ENCODE measurements at regions not wholly inside any gene's neighbourhood (a gene's known extent, or its start where the extent isn't known, plus 50 kb on each side); places are given as distances from the start of the nearest gene placed in this dataset.

DNA sequence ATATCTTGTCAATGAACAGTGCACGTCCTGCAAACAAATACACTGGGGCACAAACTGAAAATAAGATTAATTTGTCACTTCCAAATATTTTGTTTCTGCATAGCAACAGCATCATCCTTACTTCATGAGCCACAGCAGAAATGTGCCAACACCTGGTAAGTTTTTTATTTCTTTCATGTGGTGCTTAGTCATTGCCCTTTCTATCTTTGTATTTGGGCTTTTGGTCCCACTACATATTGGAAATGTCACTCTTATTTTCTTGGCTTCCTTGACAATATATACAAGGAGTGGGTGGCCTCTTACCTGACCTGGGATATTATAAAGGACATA is 208.0 kb downstream of the RBM43 start:
- Histone ChIP-seq H3K36me3 (ENCODE audit: control insufficient read depth in 2 of 2, extremely low read depth in 1 of 2, insufficient read depth in 2 of 2, low read length in 2 of 2) (no peaks in the 10 kb centered on the region), H3K4me3 (replicated peaks in 1 of 3; ENCODE audit: insufficient read depth in 1 of 3, low read depth in 1 of 3, low read length in 3 of 3) (no peak overlapping the region), H3K9ac (replicated peaks; ENCODE audit: extremely low read depth, insufficient read depth, low read length) (no peak overlapping the region), H3K27me3 (ENCODE audit: control insufficient read depth in 2 of 2, insufficient read depth in 2 of 2, low read length in 2 of 2) (no peaks in the 10 kb centered on the region), H3K9me1 (replicated peaks; ENCODE audit: control insufficient read depth, extremely low read depth, insufficient read depth, low read length) (no peaks in the 10 kb centered on the region), H2AFZ (ENCODE audit: low read depth, low read length) (no peak overlapping the region), H3K27ac (ENCODE audit: insufficient read depth, low read depth, low read length) (no peak overlapping the region), H4K20me1 (replicated peaks; ENCODE audit: control insufficient read depth, extremely low read depth, insufficient read depth, low read length) (no peaks in the 10 kb centered on the region), H3K79me2 (ENCODE audit: control insufficient read depth, insufficient read depth, low read length) (no peaks in the 10 kb centered on the region), H3K4me1 (ENCODE audit: control insufficient read depth, extremely low read depth, insufficient read depth, low read length) (no peaks in the 10 kb centered on the region), H3K4me2 (ENCODE audit: insufficient read depth, low read length) (no peak overlapping the region), H3K9me3 (replicated peaks; ENCODE audit: control insufficient read depth, insufficient read depth, low read length) (no peaks in the 10 kb centered on the region)
- TF ChIP-seq FOS (IDR thresholded peaks at IDR 0.05; ENCODE audit: borderline replicate concordance, insufficient read depth, low read length): no peak
- no peak for TF ChIP-seq GATA2 (IDR thresholded peaks at IDR 0.05; ENCODE audit: insufficient read depth, insufficient read length, low read depth, low read length)
- no peak for TF ChIP-seq MYC (IDR thresholded peaks at IDR 0.05; ENCODE audit: low read depth, low read length)
- TF ChIP-seq, protein P1, sequence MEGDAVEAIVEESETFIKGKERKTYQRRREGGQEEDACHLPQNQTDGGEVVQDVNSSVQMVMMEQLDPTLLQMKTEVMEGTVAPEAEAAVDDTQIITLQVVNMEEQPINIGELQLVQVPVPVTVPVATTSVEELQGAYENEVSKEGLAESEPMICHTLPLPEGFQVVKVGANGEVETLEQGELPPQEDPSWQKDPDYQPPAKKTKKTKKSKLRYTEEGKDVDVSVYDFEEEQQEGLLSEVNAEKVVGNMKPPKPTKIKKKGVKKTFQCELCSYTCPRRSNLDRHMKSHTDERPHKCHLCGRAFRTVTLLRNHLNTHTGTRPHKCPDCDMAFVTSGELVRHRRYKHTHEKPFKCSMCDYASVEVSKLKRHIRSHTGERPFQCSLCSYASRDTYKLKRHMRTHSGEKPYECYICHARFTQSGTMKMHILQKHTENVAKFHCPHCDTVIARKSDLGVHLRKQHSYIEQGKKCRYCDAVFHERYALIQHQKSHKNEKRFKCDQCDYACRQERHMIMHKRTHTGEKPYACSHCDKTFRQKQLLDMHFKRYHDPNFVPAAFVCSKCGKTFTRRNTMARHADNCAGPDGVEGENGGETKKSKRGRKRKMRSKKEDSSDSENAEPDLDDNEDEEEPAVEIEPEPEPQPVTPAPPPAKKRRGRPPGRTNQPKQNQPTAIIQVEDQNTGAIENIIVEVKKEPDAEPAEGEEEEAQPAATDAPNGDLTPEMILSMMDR (IDR thresholded peaks at IDR 0.05; ENCODE audit: extremely low read depth in 1 of 2, insufficient read depth in 1 of 2, low read depth in 1 of 2, low read length in 2 of 2): no peak
- no peak for TF ChIP-seq EZH2 (IDR thresholded peaks at IDR 0.05; ENCODE audit: borderline replicate concordance, low read depth, low read length, severe bottlenecking)
- TF ChIP-seq JUN (IDR thresholded peaks at IDR 0.05; ENCODE audit: borderline replicate concordance, insufficient read depth, insufficient read length, low read depth): no peak
- TF ChIP-seq, protein P2, sequence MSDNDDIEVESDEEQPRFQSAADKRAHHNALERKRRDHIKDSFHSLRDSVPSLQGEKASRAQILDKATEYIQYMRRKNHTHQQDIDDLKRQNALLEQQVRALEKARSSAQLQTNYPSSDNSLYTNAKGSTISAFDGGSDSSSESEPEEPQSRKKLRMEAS (IDR thresholded peaks at IDR 0.05; ENCODE audit: insufficient read depth, insufficient read length): no peak
- no peak for TF ChIP-seq POLR2A (IDR thresholded peaks at IDR 0.05; ENCODE audit: low read depth, low read length)
- no peak for TF ChIP-seq POLR2AphosphoS5 (IDR thresholded peaks at IDR 0.05; ENCODE audit: insufficient read depth, low read depth, low read length)
- no TSS peak for BruUV-seq (replicated peaks)
- no peak for DNase-seq (ENCODE audit: low read depth, low spot score)
- intact Hi-C loops (cut with micrococcal nuclease): loop anchor here (5.0 kb wide), 1 partner anchor 911 kb away; no protein-coding TSS in a partner anchor
- CTCF ChIA-PET: interaction anchor here (0.7 to 1.0 kb wide), 2 partner anchors 452 to 1458 kb away, joined by 3 to 5 read pairs; no protein-coding TSS in a partner anchor
- dilution Hi-C loops (cut with MboI; ENCODE audit: extremely low pct_ligation_motif_present, low sequenced_read_pairs): no loop called here
- POLR2A ChIA-PET: no interaction called here
- FAIRE-seq: no peak

All from endothelial cell of umbilical vein (primary cell).